Nephron (organoid): ENCODE measurements at regions not wholly inside any gene's neighbourhood (a gene's known extent, or its start where the extent isn't known, plus 50 kb on each side); places are given as distances from the start of the nearest gene placed in this dataset.

Experiments
- H3K27ac Mint-ChIP-seq, 3 experiments: 2 replicates each; pipeline ENCODE4 v1.8.0; 2020; ENCODE audit warnings: mixed read lengths in 3 of 3, mild to moderate bottlenecking in 2 of 3, moderate library complexity in 1 of 3
- H3K27me3 Mint-ChIP-seq: 2 replicates; pipeline ENCODE4 v1.8.0; 2021; ENCODE audit warnings: low read depth, mild to moderate bottlenecking, moderate library complexity, mixed read lengths
- H3K36me3 Mint-ChIP-seq: 2 replicates; pipeline ENCODE4 v1.8.0; 2020; ENCODE audit warnings: low read depth, mixed read lengths
- H3K4me1 Mint-ChIP-seq: 2 replicates; pipeline ENCODE4 v1.8.0; 2020; ENCODE audit warnings: mixed read lengths
- H3K4me3 Mint-ChIP-seq, 3 experiments: 2 replicates each; pipeline ENCODE4 v1.8.0; 2020; ENCODE audit warnings: mild to moderate bottlenecking in 3 of 3, mixed read lengths in 3 of 3, moderate library complexity in 2 of 3
- H3K9me3 Mint-ChIP-seq: 2 replicates; pipeline ENCODE4 v1.8.0; 2020; ENCODE audit warnings: mixed read lengths
- CTCF ChIP-seq, 3 experiments: fragments of 200-600 bp; sonication (generic); IDR thresholded peaks; one replicate each; pipeline ENCODE4 v1.5.0; 2021; ENCODE audit warnings: antibody characterized with exemption in 3 of 3; ENCODE audit not compliant: unreplicated experiment in 3 of 3

DNA sequence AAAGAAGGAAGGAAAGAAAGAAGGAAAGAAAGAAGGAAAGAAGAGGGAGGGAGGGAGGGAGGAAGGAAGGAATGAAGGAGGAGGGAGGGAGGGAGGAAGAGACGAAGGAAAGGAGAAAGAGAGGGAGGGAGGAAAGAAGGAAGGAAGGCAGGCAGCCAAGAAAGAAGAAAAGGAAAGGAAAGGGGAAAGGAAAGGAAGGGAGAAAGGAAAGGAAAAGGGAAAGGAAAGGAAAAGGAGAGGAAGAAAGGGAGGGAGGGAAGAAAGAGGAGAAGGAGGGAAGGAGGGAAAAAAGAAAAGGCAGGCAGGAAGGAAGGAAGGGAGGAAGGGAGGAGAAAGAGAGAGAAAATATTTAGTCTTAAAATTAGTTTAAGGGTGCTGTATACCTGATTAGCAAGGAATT lies 704.1 kb downstream of the LUZP2 start:
- no peaks in the 10 kb centered on the region for H3K36me3 Mint-ChIP-seq
- no peak overlapping the region for H3K27ac Mint-ChIP-seq
- H3K27me3 Mint-ChIP-seq = peaks cover 3% of the 10 kb centered on the region
- H3K4me3 Mint-ChIP-seq = no peak overlapping the region
- no peak for TF ChIP-seq CTCF (IDR thresholded peaks at IDR 0.05; ENCODE audit: unreplicated experiment in 3 of 3)
- peaks cover 6% of the 10 kb centered on the region for H3K9me3 Mint-ChIP-seq
- no peaks in the 10 kb centered on the region for H3K4me1 Mint-ChIP-seq

DNA sequence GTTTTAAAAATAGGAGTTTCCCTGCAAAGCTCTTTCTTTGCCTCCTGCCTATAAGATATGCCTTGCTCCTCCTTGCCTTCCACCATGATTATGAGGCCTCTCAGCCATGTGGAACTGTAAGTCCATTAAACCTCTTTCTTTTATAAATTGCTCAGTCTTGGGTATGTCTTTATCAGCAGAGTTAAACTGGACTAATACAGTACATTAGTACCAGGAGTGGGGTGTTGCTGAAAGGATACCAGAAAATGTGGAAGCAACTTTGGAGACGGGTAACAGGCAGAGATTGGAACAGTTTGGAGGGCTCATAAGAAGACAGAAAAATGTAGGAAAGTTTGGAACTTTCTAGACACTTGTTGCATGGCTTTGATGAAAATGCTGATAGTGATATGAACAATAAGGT lies 709.9 kb downstream of the LUZP2 start:
- Mint-ChIP-seq H3K9me3 (peaks cover 25% of the 10 kb centered on the region), H3K4me1 (no peaks in the 10 kb centered on the region)
- no peak for TF ChIP-seq CTCF (IDR thresholded peaks at IDR 0.05; ENCODE audit: unreplicated experiment in 3 of 3)

DNA sequence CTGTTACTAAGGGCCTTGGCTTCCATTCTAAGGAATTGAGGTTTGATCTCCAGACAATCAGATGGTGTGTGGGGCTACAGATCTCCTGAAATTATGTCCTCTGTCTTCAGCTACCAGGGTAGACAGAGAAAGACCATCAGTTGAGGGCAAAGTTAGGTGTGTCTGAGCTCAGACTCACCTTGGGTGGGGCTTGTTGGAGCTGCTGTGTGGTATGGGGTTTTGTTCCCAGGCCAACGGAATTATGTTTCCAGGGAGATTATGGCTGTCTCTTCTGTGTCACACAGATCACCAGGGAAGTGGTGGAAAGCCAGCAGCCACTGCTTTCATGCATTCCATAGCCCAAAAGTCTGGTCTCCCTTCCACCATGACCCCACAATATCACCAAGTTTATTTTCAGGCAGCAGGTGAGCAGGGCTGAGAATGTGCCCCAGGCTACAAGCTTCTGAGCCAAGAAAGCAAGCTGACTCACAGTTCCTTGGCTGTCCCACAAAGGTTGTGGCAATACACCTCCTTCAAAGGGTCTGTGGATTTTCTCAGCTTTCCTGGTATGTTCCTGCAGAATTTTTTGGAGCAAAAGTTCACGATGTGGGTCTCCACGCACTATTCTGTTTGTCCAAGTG lies 714.9 kb downstream of the LUZP2 start:
- TF ChIP-seq CTCF (IDR thresholded peaks at IDR 0.05; ENCODE audit: unreplicated experiment in 3 of 3) = no peak
- Mint-ChIP-seq H3K9me3 (peaks cover 20% of the 10 kb centered on the region), H3K27me3 (no peaks in the 10 kb centered on the region), H3K4me3 (no peak overlapping the region), H3K36me3 (no peaks in the 10 kb centered on the region), H3K4me1 (no peaks in the 10 kb centered on the region), H3K27ac (no peak overlapping the region)

More for the DNA sequence above, 709.9 kb downstream of the LUZP2 start:
- Mint-ChIP-seq H3K27ac (no peak overlapping the region), H3K36me3 (no peaks in the 10 kb centered on the region), H3K27me3 (no peaks in the 10 kb centered on the region), H3K4me3 (no peak overlapping the region)

- no peaks in the 10 kb centered on the region for H3K4me1 Mint-ChIP-seq
- H3K27ac Mint-ChIP-seq = no peak overlapping the region
- no peaks in the 10 kb centered on the region for H3K27me3 Mint-ChIP-seq
- H3K36me3 Mint-ChIP-seq = no peaks in the 10 kb centered on the region
- H3K4me3 Mint-ChIP-seq = no peak overlapping the region
- H3K9me3 Mint-ChIP-seq = peaks cover 2% of the 10 kb centered on the region
- no peak for TF ChIP-seq CTCF (IDR thresholded peaks at IDR 0.05; ENCODE audit: unreplicated experiment in 3 of 3)
These were observed 717.8 kb downstream of the LUZP2 start for GRCh38 chr11:25214535-25215176.

GRCh38 chr11:25218036-25218435 lies 721.2 kb downstream of the LUZP2 start:
- no peaks in the 10 kb centered on the region for H3K4me1 Mint-ChIP-seq
- no peak overlapping the region for H3K27ac Mint-ChIP-seq
- H3K9me3 Mint-ChIP-seq = peaks cover 4% of the 10 kb centered on the region
- H3K27me3 Mint-ChIP-seq = no peaks in the 10 kb centered on the region
- H3K36me3 Mint-ChIP-seq = no peaks in the 10 kb centered on the region
- H3K4me3 Mint-ChIP-seq = no peak overlapping the region
- no peak for TF ChIP-seq CTCF (IDR thresholded peaks at IDR 0.05; ENCODE audit: unreplicated experiment in 3 of 3)

DNA sequence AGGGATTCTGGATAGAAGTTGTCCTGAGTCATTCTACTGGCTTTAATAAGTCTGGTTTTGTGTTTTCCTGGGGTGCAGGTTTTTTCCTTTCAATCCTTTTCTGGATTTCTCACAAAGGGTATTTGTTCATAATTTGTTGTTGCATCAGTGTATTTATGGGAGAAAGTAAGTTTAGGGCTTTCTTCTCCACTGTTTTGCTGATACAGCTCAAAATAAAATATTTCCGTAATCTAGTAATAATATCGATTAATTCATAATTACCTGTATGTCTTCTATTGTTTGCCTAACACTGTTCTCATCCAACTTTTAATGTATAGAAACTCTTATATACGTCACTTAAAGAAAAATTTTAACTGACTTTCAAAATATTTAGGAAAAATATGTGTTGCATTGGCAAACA lies 728.2 kb downstream of the LUZP2 start:
- no peak for TF ChIP-seq CTCF (IDR thresholded peaks at IDR 0.05; ENCODE audit: unreplicated experiment in 3 of 3)
- Mint-ChIP-seq H3K4me3 (no peak overlapping the region), H3K9me3 (peaks cover 4% of the 10 kb centered on the region)

More for the DNA sequence above, 728.2 kb downstream of the LUZP2 start:
- Mint-ChIP-seq H3K27ac (no peak overlapping the region), H3K36me3 (no peaks in the 10 kb centered on the region), H3K27me3 (no peaks in the 10 kb centered on the region), H3K4me1 (no peaks in the 10 kb centered on the region)
